ENCODE measurements at regions not wholly inside any gene's neighbourhood (a gene's known extent, or its start where the extent isn't known, plus 50 kb on each side); places are given as distances from the start of the nearest gene placed in this dataset.

- no peaks in the 10 kb centered on the region for H3K4me1 Mint-ChIP-seq (ENCODE audit: low read depth)
- DNase-seq, result no peak
- no peak overlapping the region for H3K4me3 Mint-ChIP-seq
- H3K27me3 Mint-ChIP-seq, result no peaks in the 10 kb centered on the region
- H3K27ac Mint-ChIP-seq, result no peak overlapping the region
- no peaks in the 10 kb centered on the region for H3K36me3 Mint-ChIP-seq (ENCODE audit: low read depth)
- H3K9me3 Mint-ChIP-seq, result no peaks in the 10 kb centered on the region
These were observed 51.0 kb upstream of the BARX2 start for GRCh38 chr11:129324533-129325175.

- DNase-seq, result no peak
- no peaks in the 10 kb centered on the region for H3K4me1 Mint-ChIP-seq (ENCODE audit: low read depth)
- no peaks in the 10 kb centered on the region for H3K36me3 Mint-ChIP-seq (ENCODE audit: low read depth)
- no peaks in the 10 kb centered on the region for H3K27me3 Mint-ChIP-seq
- no peaks in the 10 kb centered on the region for H3K9me3 Mint-ChIP-seq
- no peak overlapping the region for H3K27ac Mint-ChIP-seq
- H3K4me3 Mint-ChIP-seq, result no peak overlapping the region
These were observed 51.6 kb upstream of the BARX2 start for GRCh38 chr11:129323896-129324502.

GRCh38 chr11:129322941-129323340, 52.7 kb upstream of the BARX2 start:
- DNase-seq, result no peak
- Mint-ChIP-seq H3K36me3 (ENCODE audit: low read depth) (no peaks in the 10 kb centered on the region), H3K27me3 (no peaks in the 10 kb centered on the region), H3K4me1 (ENCODE audit: low read depth) (peaks cover 2% of the 10 kb centered on the region), H3K27ac (no peak overlapping the region), H3K9me3 (no peaks in the 10 kb centered on the region), H3K4me3 (no peak overlapping the region)

GRCh38 chr11:129321076-129321475, 54.6 kb upstream of the BARX2 start:
- no peaks in the 10 kb centered on the region for H3K9me3 Mint-ChIP-seq
- no peak overlapping the region for H3K4me3 Mint-ChIP-seq
- no peak overlapping the region for H3K27ac Mint-ChIP-seq
- no peaks in the 10 kb centered on the region for H3K36me3 Mint-ChIP-seq (ENCODE audit: low read depth)
- no peak for DNase-seq
- H3K27me3 Mint-ChIP-seq, result no peaks in the 10 kb centered on the region
- H3K4me1 Mint-ChIP-seq (ENCODE audit: low read depth), result peaks cover 6% of the 10 kb centered on the region

GRCh38 chr11:129320494-129320893, 55.2 kb upstream of the BARX2 start:
- no peak overlapping the region for H3K4me3 Mint-ChIP-seq
- no peak overlapping the region for H3K27ac Mint-ChIP-seq
- H3K4me1 Mint-ChIP-seq (ENCODE audit: low read depth), result peaks cover 6% of the 10 kb centered on the region
- no peaks in the 10 kb centered on the region for H3K27me3 Mint-ChIP-seq
- no peaks in the 10 kb centered on the region for H3K36me3 Mint-ChIP-seq (ENCODE audit: low read depth)
- no peaks in the 10 kb centered on the region for H3K9me3 Mint-ChIP-seq
- DNase-seq, result no peak

- H3K9me3 Mint-ChIP-seq, result no peaks in the 10 kb centered on the region
- H3K27ac Mint-ChIP-seq, result no peak overlapping the region
- H3K36me3 Mint-ChIP-seq (ENCODE audit: low read depth), result no peaks in the 10 kb centered on the region
- DNase-seq, result no peak
- H3K27me3 Mint-ChIP-seq, result no peaks in the 10 kb centered on the region
- peaks cover 6% of the 10 kb centered on the region for H3K4me1 Mint-ChIP-seq (ENCODE audit: low read depth)
- H3K4me3 Mint-ChIP-seq, result no peak overlapping the region
These were observed 55.9 kb upstream of the BARX2 start for GRCh38 chr11:129319751-129320150.

GRCh38 chr11:129319201-129319600, 56.4 kb upstream of the BARX2 start:
- H3K4me3 Mint-ChIP-seq, result no peak overlapping the region
- H3K27me3 Mint-ChIP-seq, result no peaks in the 10 kb centered on the region
- H3K27ac Mint-ChIP-seq, result no peak overlapping the region
- H3K36me3 Mint-ChIP-seq (ENCODE audit: low read depth), result no peaks in the 10 kb centered on the region
- peaks cover 6% of the 10 kb centered on the region for H3K4me1 Mint-ChIP-seq (ENCODE audit: low read depth)
- no peaks in the 10 kb centered on the region for H3K9me3 Mint-ChIP-seq
- DNase-seq, result no peak

GRCh38 chr11:129317571-129317970, 58.1 kb upstream of the BARX2 start:
- Mint-ChIP-seq H3K27me3 (no peaks in the 10 kb centered on the region), H3K36me3 (ENCODE audit: low read depth) (no peaks in the 10 kb centered on the region), H3K27ac (no peak overlapping the region), H3K4me3 (no peak overlapping the region), H3K4me1 (ENCODE audit: low read depth) (peaks cover 6% of the 10 kb centered on the region), H3K9me3 (no peaks in the 10 kb centered on the region)
- no peak for DNase-seq

GRCh38 chr11:129316781-129317180, 58.9 kb upstream of the BARX2 start:
- H3K4me1 Mint-ChIP-seq (ENCODE audit: low read depth), result peaks cover 6% of the 10 kb centered on the region
- no peaks in the 10 kb centered on the region for H3K9me3 Mint-ChIP-seq
- H3K36me3 Mint-ChIP-seq (ENCODE audit: low read depth), result no peaks in the 10 kb centered on the region
- DNase-seq, result no peak
- H3K27ac Mint-ChIP-seq, result no peak overlapping the region
- no peak overlapping the region for H3K4me3 Mint-ChIP-seq
- no peaks in the 10 kb centered on the region for H3K27me3 Mint-ChIP-seq

- Mint-ChIP-seq H3K36me3 (ENCODE audit: low read depth) (no peaks in the 10 kb centered on the region), H3K4me1 (ENCODE audit: low read depth) (peaks cover 6% of the 10 kb centered on the region), H3K9me3 (no peaks in the 10 kb centered on the region), H3K27ac (no peak overlapping the region), H3K4me3 (no peak overlapping the region), H3K27me3 (no peaks in the 10 kb centered on the region)
- no peak for DNase-seq
These were observed 59.7 kb upstream of the BARX2 start for GRCh38 chr11:129315781-129316579.

GRCh38 chr11:129314371-129314770, 61.3 kb upstream of the BARX2 start:
- no peak for DNase-seq
- Mint-ChIP-seq H3K27ac (no peak overlapping the region), H3K36me3 (ENCODE audit: low read depth) (no peaks in the 10 kb centered on the region), H3K4me3 (no peak overlapping the region), H3K9me3 (peaks cover 2% of the 10 kb centered on the region), H3K27me3 (no peaks in the 10 kb centered on the region), H3K4me1 (ENCODE audit: low read depth) (peaks cover 6% of the 10 kb centered on the region)

- Mint-ChIP-seq H3K27ac (no peak overlapping the region), H3K36me3 (ENCODE audit: low read depth) (no peaks in the 10 kb centered on the region), H3K4me1 (ENCODE audit: low read depth) (peaks cover 6% of the 10 kb centered on the region), H3K9me3 (peaks cover 2% of the 10 kb centered on the region), H3K4me3 (no peak overlapping the region), H3K27me3 (no peaks in the 10 kb centered on the region)
- no peak for DNase-seq
These were observed 61.9 kb upstream of the BARX2 start for GRCh38 chr11:129313541-129314297.

- Mint-ChIP-seq H3K27me3 (no peaks in the 10 kb centered on the region), H3K27ac (no peak overlapping the region), H3K4me3 (no peak overlapping the region), H3K36me3 (ENCODE audit: low read depth) (no peaks in the 10 kb centered on the region), H3K9me3 (peaks cover 2% of the 10 kb centered on the region), H3K4me1 (ENCODE audit: low read depth) (peaks cover 4% of the 10 kb centered on the region)
- no peak for DNase-seq
These were observed 62.7 kb upstream of the BARX2 start for GRCh38 chr11:129312730-129313503.

GRCh38 chr11:129308241-129308865, 67.3 kb upstream of the BARX2 start:
- H3K27ac Mint-ChIP-seq, result no peak overlapping the region
- H3K27me3 Mint-ChIP-seq, result peaks cover 2% of the 10 kb centered on the region
- peaks cover 2% of the 10 kb centered on the region for H3K9me3 Mint-ChIP-seq

More at GRCh38 chr11:129308241-129308865, 67.3 kb upstream of the BARX2 start:
- H3K36me3 Mint-ChIP-seq (ENCODE audit: low read depth), result no peaks in the 10 kb centered on the region
- DNase-seq, result no peak
- H3K4me1 Mint-ChIP-seq (ENCODE audit: low read depth), result no peaks in the 10 kb centered on the region
- H3K4me3 Mint-ChIP-seq, result no peak overlapping the region
